OCI-LY7 (cell line): ENCODE measurements at regions not wholly inside any gene's neighbourhood (a gene's known extent, or its start where the extent isn't known, plus 50 kb on each side); places are given as distances from the start of the nearest gene placed in this dataset.
"Not testable (repeated sequence)": the region's sequence is repeated elsewhere in the genome, so short reads cannot be mapped to it uniquely, and the experiment has no call there.

Experiments used
- BruUV-seq: library from RNA; stranded (reverse); fragments of 400-500 nt; replicated peaks from 2 replicates; lab custom pipeline; 2021; lab: Mats Ljungman, UMichigan
- CTCF ChIA-PET: fragments of 300-600 bp; sonication (Branson Sonifier 250); formaldehyde crosslinking; loops from one replicate; lab custom pipeline; 2022; ENCODE audit warnings: antibody characterized with exemption; ENCODE audit not compliant: unreplicated experiment; lab: Charles Lee
- POLR2A ChIA-PET: fragments of 300-600 bp; sonication (Branson Sonifier 250); formaldehyde crosslinking; loops from one replicate; lab custom pipeline; 2022; ENCODE audit warnings: antibody characterized with exemption; lab: Charles Lee
- DNase-seq: peaks from one replicate; pipeline ENCODE4 v3.0.0-alpha.2; 2015; ENCODE audit warnings: low spot score
- H2AFZ ChIP-seq: fragments of 200-600 bp; sonication (generic), shearing (Covaris generic); 2 replicates; pipeline ENCODE4 v1.6.1; 2014; ENCODE audit warnings: mild to moderate bottlenecking, antibody characterized with exemption, low read length, moderate library complexity
- H3K27ac ChIP-seq: fragments of 200-600 bp; sonication (generic); 2 replicates; pipeline ENCODE4 v1.5.1; 2014; ENCODE audit warnings: mixed run types, low read depth, mild to moderate bottlenecking, moderate library complexity, low read length, inconsistent platforms; ENCODE audit not compliant: poor library complexity, severe bottlenecking
- H3K36me3 ChIP-seq: fragments of 200-600 bp; sonication (generic); 2 replicates; pipeline ENCODE4 v1.6.1; 2014; ENCODE audit warnings: mild to moderate bottlenecking, antibody characterized with exemption, low read length, moderate library complexity, mixed read lengths; ENCODE audit not compliant: insufficient read depth
- H3K4me1 ChIP-seq: fragments of 200-600 bp; sonication (generic); 2 replicates; pipeline ENCODE4 v1.5.1; 2014; ENCODE audit warnings: mild to moderate bottlenecking, low read length; ENCODE audit not compliant: insufficient read depth, poor library complexity, severe bottlenecking
- H3K4me2 ChIP-seq: fragments of 200-600 bp; sonication (generic); 2 replicates; pipeline ENCODE4 v1.6.1; 2014; ENCODE audit warnings: mild to moderate bottlenecking, low read length
- H3K4me3 ChIP-seq: fragments of 200-600 bp; sonication (generic); 2 replicates; pipeline ENCODE4 v1.5.1; 2014; ENCODE audit warnings: mild to moderate bottlenecking, low read depth, low read length; ENCODE audit not compliant: poor library complexity, severe bottlenecking
- H3K79me2 ChIP-seq: fragments of 200-600 bp; sonication (generic); 2 replicates; pipeline ENCODE4 v1.6.1; 2016; ENCODE audit warnings: low read depth, mild to moderate bottlenecking, low read length, moderate library complexity, mixed read lengths; ENCODE audit not compliant: insufficient read depth
- H3K9me2 ChIP-seq: fragments of 200-600 bp; sonication (generic); 2 replicates; pipeline ENCODE4 v1.6.1; 2016; ENCODE audit warnings: mild to moderate bottlenecking, low read length, mixed read lengths; ENCODE audit not compliant: insufficient read depth
- H3K9me3 ChIP-seq: fragments of 200-600 bp; sonication (generic); 2 replicates; pipeline ENCODE4 v1.6.1; 2014; ENCODE audit warnings: mild to moderate bottlenecking, mixed run types, low read length, mixed read lengths
- H4K20me1 ChIP-seq: fragments of 200-600 bp; sonication (generic); 2 replicates; pipeline ENCODE4 v1.6.1; 2014; ENCODE audit warnings: mild to moderate bottlenecking, antibody characterized with exemption, low read length, moderate library complexity, mixed read lengths; ENCODE audit not compliant: insufficient read depth
- EZH2phosphoT487 ChIP-seq: fragments of 200-600 bp; sonication (generic); IDR thresholded peaks from 2 replicates; pipeline ENCODE4 v1.6.1; 2018; ENCODE audit warnings: low read depth, borderline replicate concordance, mild to moderate bottlenecking, mixed run types, antibody characterized with exemption, low read length, moderate library complexity, mixed read lengths
- intact Hi-C: fragments of 100-400 bp; cut with micrococcal nuclease; formaldehyde crosslinking; loops from one replicate; pipeline ENCODE4 v1.10.0; 2022; ENCODE audit not compliant: unreplicated experiment
- TF ChIP-seq, protein P1 (sequence below): fragments of 200-600 bp; sonication (generic); conservative IDR thresholded peaks from 2 replicates; pipeline ENCODE4 v1.5.1; 2014; ENCODE audit warnings: mild to moderate bottlenecking, antibody characterized with exemption, low read length, moderate library complexity, mixed read lengths

- DNase-seq, result no peak
- intact Hi-C loops, result no loop called here
- Histone ChIP-seq H3K36me3 (no peaks in the 10 kb centered on the region), H4K20me1 (no peaks in the 10 kb centered on the region), H3K79me2 (no peaks in the 10 kb centered on the region), H3K4me3 (no peak overlapping the region), H2AFZ (no peak overlapping the region), H3K27ac (no peak overlapping the region), H3K4me2 (no peak overlapping the region), H3K4me1 (no peaks in the 10 kb centered on the region), H3K9me2 (no peaks in the 10 kb centered on the region), H3K9me3 (no peaks in the 10 kb centered on the region)
- ChIA-PET POLR2A (no interaction called here), CTCF (no interaction called here)
- no TSS peak for BruUV-seq
- TF ChIP-seq, protein P1, sequence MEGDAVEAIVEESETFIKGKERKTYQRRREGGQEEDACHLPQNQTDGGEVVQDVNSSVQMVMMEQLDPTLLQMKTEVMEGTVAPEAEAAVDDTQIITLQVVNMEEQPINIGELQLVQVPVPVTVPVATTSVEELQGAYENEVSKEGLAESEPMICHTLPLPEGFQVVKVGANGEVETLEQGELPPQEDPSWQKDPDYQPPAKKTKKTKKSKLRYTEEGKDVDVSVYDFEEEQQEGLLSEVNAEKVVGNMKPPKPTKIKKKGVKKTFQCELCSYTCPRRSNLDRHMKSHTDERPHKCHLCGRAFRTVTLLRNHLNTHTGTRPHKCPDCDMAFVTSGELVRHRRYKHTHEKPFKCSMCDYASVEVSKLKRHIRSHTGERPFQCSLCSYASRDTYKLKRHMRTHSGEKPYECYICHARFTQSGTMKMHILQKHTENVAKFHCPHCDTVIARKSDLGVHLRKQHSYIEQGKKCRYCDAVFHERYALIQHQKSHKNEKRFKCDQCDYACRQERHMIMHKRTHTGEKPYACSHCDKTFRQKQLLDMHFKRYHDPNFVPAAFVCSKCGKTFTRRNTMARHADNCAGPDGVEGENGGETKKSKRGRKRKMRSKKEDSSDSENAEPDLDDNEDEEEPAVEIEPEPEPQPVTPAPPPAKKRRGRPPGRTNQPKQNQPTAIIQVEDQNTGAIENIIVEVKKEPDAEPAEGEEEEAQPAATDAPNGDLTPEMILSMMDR, result no peak
- no peak for TF ChIP-seq EZH2phosphoT487
These were observed 485.8 kb upstream of the PTCHD4 start for GRCh38 chr6:48596830-48597229.

GRCh38 chr6:48591158-48591557, 480.2 kb upstream of the PTCHD4 start:
- intact Hi-C loops, DNase-seq, BruUV-seq, H3K36me3 ChIP-seq, H4K20me1 ChIP-seq, POLR2A ChIA-PET, H3K9me3 ChIP-seq, H2AFZ ChIP-seq, H3K79me2 ChIP-seq, H3K4me2 ChIP-seq, CTCF ChIA-PET, H3K4me3 ChIP-seq, H3K9me2 ChIP-seq, H3K27ac ChIP-seq, H3K4me1 ChIP-seq: not testable (repeated sequence)

- no peak for DNase-seq
- Histone ChIP-seq H3K4me3 (no peak overlapping the region), H3K9me3 (no peaks in the 10 kb centered on the region), H3K27ac (no peak overlapping the region), H3K9me2 (no peaks in the 10 kb centered on the region), H3K4me2 (no peak overlapping the region), H3K36me3 (no peaks in the 10 kb centered on the region), H4K20me1 (no peaks in the 10 kb centered on the region), H2AFZ (no peak overlapping the region), H3K79me2 (no peaks in the 10 kb centered on the region), H3K4me1 (no peaks in the 10 kb centered on the region)
- TF ChIP-seq, protein P1, result no peak
- no peak for TF ChIP-seq EZH2phosphoT487
- intact Hi-C loops, result no loop called here
- CTCF ChIA-PET, result no interaction called here
- POLR2A ChIA-PET, result interaction anchor here (0.7 kb wide), 1 partner anchor 32 kb away, joined by 4 read pairs; no protein-coding TSS in a partner anchor
- no TSS peak for BruUV-seq
These were observed 473.8 kb upstream of the PTCHD4 start for GRCh38 chr6:48584846-48585245.
